ENCODE measurements at regions not wholly inside any gene's neighbourhood (a gene's known extent, or its start where the extent isn't known, plus 50 kb on each side); places are given as distances from the start of the nearest gene placed in this dataset.

- TF ChIP-seq POLR2A (IDR thresholded peaks at IDR 0.05; ENCODE audit: low read depth, low read length) (no peak), BHLHE40 (IDR thresholded peaks at IDR 0.05; ENCODE audit: low read depth, low read length) (no peak)
These were observed 297.5 kb downstream of the SOX4 start for GRCh38 chr6:21891080-21891479.
